Ectodermal cell (in vitro differentiated cells): ENCODE measurements at regions not wholly inside any gene's neighbourhood (a gene's known extent, or its start where the extent isn't known, plus 50 kb on each side); places are given as distances from the start of the nearest gene placed in this dataset.

Source experiments
- H3K27ac ChIP-seq: 2 replicates; pipeline ENCODE4 v1.7.0; 2013; ENCODE audit warnings: mild to moderate bottlenecking, low read depth, low read length; ENCODE audit not compliant: insufficient read depth, poor library complexity, severe bottlenecking
- H3K27me3 ChIP-seq: 2 replicates; pipeline ENCODE4 v1.7.0; 2013; ENCODE audit warnings: mild to moderate bottlenecking, low read length; ENCODE audit not compliant: insufficient read depth, control insufficient read depth, poor library complexity, severe bottlenecking
- H3K36me3 ChIP-seq: one replicate; pipeline ENCODE4 v1.7.0; 2013; ENCODE audit warnings: low read length; ENCODE audit not compliant: control insufficient read depth, insufficient read depth
- H3K4me1 ChIP-seq: one replicate; pipeline ENCODE4 v1.7.0; 2013; ENCODE audit warnings: low read length; ENCODE audit not compliant: control insufficient read depth, insufficient read depth
- H3K4me3 ChIP-seq: 2 replicates; pipeline ENCODE4 v1.7.0; 2013; ENCODE audit warnings: low read depth, low read length, control low read depth; ENCODE audit not compliant: insufficient read depth
- H3K9me3 ChIP-seq: 2 replicates; pipeline ENCODE4 v1.7.0; 2013; ENCODE audit warnings: mild to moderate bottlenecking, low read length, moderate library complexity; ENCODE audit not compliant: control insufficient read depth
- WGBS, 2 experiments: methylation state at CpG; one replicate each; pipeline ENCODE4 v1.1.7; 2013; ENCODE audit warnings: missing lambda C conversion rate in 2 of 2; 5-methylcytosine and 5-hydroxymethylcytosine counted together

GRCh38 chr15:96067677-96068076, 262.8 kb upstream of the NR2F2 start:
- H3K36me3 ChIP-seq: no peaks in the 10 kb centered on the region
- no peak overlapping the region for H3K27ac ChIP-seq
- no peaks in the 10 kb centered on the region for H3K4me1 ChIP-seq
- H3K27me3 ChIP-seq: no peaks in the 10 kb centered on the region
- H3K4me3 ChIP-seq: no peak overlapping the region
- 97 to 99% methylated on average over 2 of the region's 2 CpGs for WGBS, 2 experiments
- H3K9me3 ChIP-seq: no peaks in the 10 kb centered on the region

GRCh38 chr15:96068897-96069296, 261.6 kb upstream of the NR2F2 start:
- no peak overlapping the region for H3K27ac ChIP-seq
- 93 to 98% methylated on average over 2 to 3 of the region's 3 CpGs for WGBS, 2 experiments

DNA sequence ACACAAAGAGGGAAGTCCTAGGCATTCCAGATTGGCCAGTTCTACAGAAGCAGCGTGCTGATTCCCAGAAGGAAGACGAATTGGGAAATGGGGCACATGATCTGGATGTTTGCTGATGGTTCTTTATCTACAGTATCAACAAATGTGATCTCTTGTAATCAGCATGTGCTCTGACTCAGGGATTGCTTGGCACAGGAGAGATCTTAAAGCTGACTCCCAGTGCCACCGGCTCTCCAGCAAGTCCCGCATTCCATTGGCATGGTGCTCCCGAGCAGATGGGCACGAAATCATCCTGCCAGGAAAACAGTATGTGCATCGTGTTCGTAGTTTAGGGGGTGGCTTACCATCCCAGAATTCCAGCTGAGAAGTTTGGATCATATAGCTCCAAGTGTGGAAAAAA, 259.9 kb upstream of the NR2F2 start:
- Histone ChIP-seq H3K27me3 (no peaks in the 10 kb centered on the region), H3K27ac (no peak overlapping the region), H3K4me3 (no peak overlapping the region), H3K4me1 (no peaks in the 10 kb centered on the region), H3K36me3 (no peaks in the 10 kb centered on the region), H3K9me3 (no peaks in the 10 kb centered on the region)
- 93% methylated on average over 8 of the region's 8 CpGs for WGBS, 2 experiments

More at GRCh38 chr15:96068897-96069296, 261.6 kb upstream of the NR2F2 start:
- Histone ChIP-seq H3K27me3 (no peaks in the 10 kb centered on the region), H3K4me3 (no peak overlapping the region), H3K9me3 (no peaks in the 10 kb centered on the region), H3K36me3 (no peaks in the 10 kb centered on the region), H3K4me1 (no peaks in the 10 kb centered on the region)

GRCh38 chr15:96072821-96073220, 257.7 kb upstream of the NR2F2 start:
- Histone ChIP-seq H3K27me3 (no peaks in the 10 kb centered on the region), H3K9me3 (no peaks in the 10 kb centered on the region), H3K4me3 (no peak overlapping the region), H3K36me3 (no peaks in the 10 kb centered on the region), H3K4me1 (no peaks in the 10 kb centered on the region), H3K27ac (no peak overlapping the region)
- WGBS, 2 experiments: 92 to 96% methylated on average over 2 of the region's 2 CpGs

- Histone ChIP-seq H3K27me3 (no peaks in the 10 kb centered on the region), H3K36me3 (no peaks in the 10 kb centered on the region), H3K9me3 (no peaks in the 10 kb centered on the region), H3K4me3 (no peak overlapping the region), H3K4me1 (no peaks in the 10 kb centered on the region), H3K27ac (no peak overlapping the region)
- WGBS, 2 experiments: 89 to 95% methylated on average over 4 of the region's 4 CpGs
These were observed 256.6 kb upstream of the NR2F2 start for GRCh38 chr15:96073908-96074307.

- H3K9me3 ChIP-seq: no peaks in the 10 kb centered on the region
- no peaks in the 10 kb centered on the region for H3K36me3 ChIP-seq
- H3K27me3 ChIP-seq: no peaks in the 10 kb centered on the region
- no peak overlapping the region for H3K4me3 ChIP-seq
- WGBS, 2 experiments: 86 to 93% methylated on average over 2 of the region's 2 CpGs
- no peaks in the 10 kb centered on the region for H3K4me1 ChIP-seq
- H3K27ac ChIP-seq: no peak overlapping the region
These were observed 254.6 kb upstream of the NR2F2 start for GRCh38 chr15:96075895-96076294.

GRCh38 chr15:96076350-96076749, 254.2 kb upstream of the NR2F2 start:
- no peaks in the 10 kb centered on the region for H3K36me3 ChIP-seq
- no peaks in the 10 kb centered on the region for H3K9me3 ChIP-seq
- H3K27ac ChIP-seq: no peak overlapping the region
- 95% methylated on average over 5 to 6 of the region's 6 CpGs for WGBS, 2 experiments
- no peaks in the 10 kb centered on the region for H3K27me3 ChIP-seq
- H3K4me1 ChIP-seq: no peaks in the 10 kb centered on the region
- no peak overlapping the region for H3K4me3 ChIP-seq

DNA sequence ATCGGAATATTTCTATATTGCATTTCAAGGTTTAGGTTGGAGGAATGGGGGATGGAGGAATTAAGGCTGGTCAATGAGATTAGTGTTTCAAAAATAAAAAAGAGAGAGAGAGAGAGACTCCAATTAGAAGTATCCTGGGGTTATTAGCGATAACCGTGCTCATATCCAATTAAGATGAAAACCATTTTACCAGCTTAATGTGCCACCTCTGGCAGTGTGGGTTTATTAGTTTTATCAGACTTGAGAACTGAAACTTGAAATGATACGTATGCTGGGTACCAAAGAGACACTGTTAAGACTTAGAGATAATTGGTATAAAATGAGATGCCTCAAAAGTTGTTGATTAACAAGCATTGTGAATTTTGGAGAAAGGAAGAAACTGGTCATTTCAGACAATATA, 251.5 kb upstream of the NR2F2 start:
- Histone ChIP-seq H3K4me1 (no peaks in the 10 kb centered on the region), H3K36me3 (no peaks in the 10 kb centered on the region), H3K4me3 (no peak overlapping the region), H3K27ac (no peak overlapping the region), H3K27me3 (no peaks in the 10 kb centered on the region), H3K9me3 (no peaks in the 10 kb centered on the region)
- WGBS, 2 experiments: 94 to 97% methylated on average over 4 of the region's 4 CpGs

DNA sequence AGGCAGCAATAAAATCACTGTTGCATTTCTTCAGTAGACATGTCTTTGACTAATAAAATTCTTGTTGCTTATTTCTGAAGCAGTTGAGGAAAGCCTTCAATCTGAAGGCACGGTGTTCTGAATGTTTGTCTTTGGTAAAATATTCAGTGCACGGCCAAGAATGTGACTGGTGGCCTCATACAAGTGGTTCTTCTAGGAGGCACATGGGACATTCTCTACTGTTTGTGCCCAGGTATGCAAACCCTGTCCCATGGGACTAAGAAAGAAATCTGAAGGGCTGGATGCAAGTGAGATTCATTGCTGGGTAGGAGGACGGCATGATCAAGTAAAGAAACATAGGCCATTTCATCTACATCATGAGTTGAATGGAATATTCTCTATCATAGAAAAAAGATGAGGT, 250.6 kb upstream of the NR2F2 start:
- WGBS, 2 experiments: 97 to 98% methylated on average over 3 of the region's 3 CpGs
- Histone ChIP-seq H3K4me1 (no peaks in the 10 kb centered on the region), H3K9me3 (no peaks in the 10 kb centered on the region), H3K27ac (no peak overlapping the region), H3K4me3 (no peak overlapping the region), H3K36me3 (no peaks in the 10 kb centered on the region), H3K27me3 (no peaks in the 10 kb centered on the region)

DNA sequence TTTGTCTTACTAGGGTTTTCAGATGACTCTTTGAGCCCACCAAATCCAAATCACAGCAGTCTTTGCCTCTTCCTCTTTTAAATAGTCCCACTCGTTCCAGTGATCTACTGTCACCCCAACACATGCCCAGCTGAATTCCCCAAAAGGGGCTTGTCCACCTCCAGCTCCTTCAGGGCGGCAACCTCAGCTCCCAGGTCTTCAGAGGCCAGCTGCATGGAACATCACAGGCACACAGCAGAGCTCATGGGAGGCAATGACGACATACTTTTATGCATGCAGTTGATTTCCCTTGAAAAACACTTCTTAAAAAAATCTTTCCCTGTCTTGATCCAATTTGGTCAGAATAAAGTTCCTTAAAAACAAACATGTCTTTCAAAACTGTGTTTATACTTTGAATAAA, 244.3 kb upstream of the NR2F2 start:
- Histone ChIP-seq H3K9me3 (no peaks in the 10 kb centered on the region), H3K36me3 (no peaks in the 10 kb centered on the region), H3K4me1 (peaks cover 36% of the 10 kb centered on the region), H3K4me3 (no peak overlapping the region), H3K27me3 (no peaks in the 10 kb centered on the region), H3K27ac (no peak overlapping the region)
- 20 to 25% methylated on average over 3 of the region's 3 CpGs for WGBS, 2 experiments

DNA sequence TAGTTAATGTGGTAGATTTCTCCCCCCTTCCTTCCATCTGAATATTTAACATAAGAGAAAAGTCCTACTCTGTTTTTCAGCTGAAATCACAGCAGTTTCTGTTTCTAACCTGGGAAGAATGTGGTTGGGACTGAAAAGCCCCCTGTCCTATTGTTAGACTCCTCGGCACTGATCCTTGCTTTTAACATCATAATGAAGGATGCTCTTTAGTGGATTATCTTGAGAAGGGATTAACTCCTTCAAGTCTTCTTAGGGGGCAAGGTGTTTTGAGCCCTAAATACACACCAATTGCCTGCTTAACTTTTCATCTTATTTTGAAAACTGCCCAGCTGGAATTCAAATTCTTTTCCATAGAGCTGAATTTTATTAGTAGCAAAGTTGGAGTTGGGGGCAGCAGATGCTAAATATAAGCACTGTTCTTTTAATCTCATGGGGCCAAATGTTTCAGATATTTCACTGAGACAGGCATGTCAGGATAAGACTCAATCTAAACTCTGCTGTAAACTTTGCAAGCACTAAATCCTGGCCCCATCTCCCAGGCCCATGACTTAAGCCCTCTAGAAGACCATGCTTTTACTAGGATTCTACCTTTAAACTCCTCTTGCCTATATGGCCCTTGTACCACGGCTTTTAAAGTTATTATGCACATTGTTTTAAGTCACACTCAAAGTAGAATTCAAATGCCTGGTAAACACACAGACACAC, 243.2 kb upstream of the NR2F2 start:
- peak overlapping the region; percentile 70 for H3K27ac ChIP-seq
- no peak overlapping the region for H3K4me3 ChIP-seq

More for the DNA sequence above, 243.2 kb upstream of the NR2F2 start:
- Histone ChIP-seq H3K27me3 (no peaks in the 10 kb centered on the region), H3K9me3 (no peaks in the 10 kb centered on the region), H3K36me3 (no peaks in the 10 kb centered on the region), H3K4me1 (peaks cover 36% of the 10 kb centered on the region)
- WGBS, 2 experiments: 2 to 6% methylated on average over 2 of the region's 2 CpGs
